ENCODE measurements at regions not wholly inside any gene's neighbourhood (a gene's known extent, or its start where the extent isn't known, plus 50 kb on each side); places are given as distances from the start of the nearest gene placed in this dataset.

GRCh38 chr3:147000274-147000673, 395.1 kb upstream of the PLSCR5 start:
- TF ChIP-seq EP300 (IDR thresholded peaks at IDR 0.05) = no peak
- no peak for TF ChIP-seq CTCF (IDR thresholded peaks at IDR 0.05)
- no peak for TF ChIP-seq POLR2AphosphoS5 (IDR thresholded peaks at IDR 0.05)

Measured in suprapubic skin (tissue), 4 donors.